Lung (tissue), 11 donors: ENCODE measurements at regions not wholly inside any gene's neighbourhood (a gene's known extent, or its start where the extent isn't known, plus 50 kb on each side); places are given as distances from the start of the nearest gene placed in this dataset.
A peak's percentile ranks its signal among the peaks of the same experiment; 100 is the strongest.

ENCODE experiments used
- ATAC-seq: fragments of 200-7000 bp; cut with Tn5 transposase; one replicate; pipeline ENCODE4 v1.9.1; 2020; ENCODE audit warnings: moderate number of reproducible peaks; ENCODE audit not compliant: insufficient read depth, low FRiP score
- DNase-seq, 3 donors: peaks; one replicate each; pipeline ENCODE4 v3.0.0-alpha.2; 2013 to 2017
- H3K27ac ChIP-seq, 2 donors: one replicate each; pipeline ENCODE4 v1.5.1; 2013; ENCODE audit warnings: mild to moderate bottlenecking in 2 of 2, moderate library complexity in 2 of 2, control low read depth in 1 of 2, inconsistent platforms in 1 of 2, low read depth in 1 of 2, low read length in 1 of 2
- H3K27me3 ChIP-seq, 3 donors: one replicate each; pipeline ENCODE4 v1.5.1; 2013; ENCODE audit warnings: low read length in 2 of 3; ENCODE audit not compliant: control insufficient read depth in 3 of 3, insufficient read depth in 3 of 3
- H3K36me3 ChIP-seq, 4 donors: one replicate each; pipeline ENCODE4 v1.5.1; 2013; ENCODE audit warnings: low read length in 4 of 4, mild to moderate bottlenecking in 1 of 4, moderate library complexity in 1 of 4; ENCODE audit not compliant: control insufficient read depth in 4 of 4, insufficient read depth in 4 of 4
- H3K4me1 ChIP-seq, 5 donors: one replicate each; pipeline ENCODE4 v1.5.1; 2013; ENCODE audit warnings: low read length in 5 of 5, mild to moderate bottlenecking in 2 of 5, moderate library complexity in 1 of 5; ENCODE audit not compliant: control insufficient read depth in 5 of 5, insufficient read depth in 5 of 5
- H3K4me3 ChIP-seq: one replicate; pipeline ENCODE4 v1.5.1; 2013; ENCODE audit warnings: mild to moderate bottlenecking, control low read depth, moderate library complexity
- H3K9ac ChIP-seq, 2 donors: one replicate each; pipeline ENCODE4 v1.5.1; 2013; ENCODE audit warnings: low read length in 2 of 2, control low read depth in 1 of 2; ENCODE audit not compliant: insufficient read depth in 1 of 2
- H3K9me3 ChIP-seq, 4 donors: one replicate each; pipeline ENCODE4 v1.5.1; 2013; ENCODE audit warnings: low read length in 3 of 4, mild to moderate bottlenecking in 1 of 4, moderate library complexity in 1 of 4; ENCODE audit not compliant: control insufficient read depth in 4 of 4, insufficient read depth in 3 of 4
- CTCF ChIP-seq: IDR thresholded peaks from 2 replicates; pipeline ENCODE4 v1.5.1; 2012; ENCODE audit warnings: mild to moderate bottlenecking; ENCODE audit errors: control extremely low read depth, extremely low read depth
- WGBS, 2 donors: extraction: QIAGEN DNeasy Blood & Tissue Kit; methylation state at CpG; one replicate each; pipeline ENCODE4 v1.1.7; 2013; 5-methylcytosine and 5-hydroxymethylcytosine counted together
- donor health status: control.
- donor health status: control.
- donor health status: Bipolar disorder and iron deficiency.
- donor health status: healthy.
- donor health status: DM: yes; HTN: yes; CAD: no.

- Histone ChIP-seq H3K4me3 (no peak overlapping the region), H3K27me3 (no peaks in the 10 kb centered on the region), H3K4me1 (no peaks in the 10 kb centered on the region), H3K27ac (no peak overlapping the region), H3K36me3 (no peaks in the 10 kb centered on the region), H3K9ac (no peak overlapping the region), H3K9me3 (peaks cover 0 to 3% (median 0%) of the 10 kb centered on the region in 4 donors)
- no peak for TF ChIP-seq CTCF
- ATAC-seq = peak; percentile 56
- DNase-seq = no peak
- 82 to 87% methylated on average over 2 of the region's 2 CpGs for WGBS, 2 donors
Observed at GRCh38 chr13:34065928-34066327, 248.0 kb downstream of the RFC3 start.

DNA sequence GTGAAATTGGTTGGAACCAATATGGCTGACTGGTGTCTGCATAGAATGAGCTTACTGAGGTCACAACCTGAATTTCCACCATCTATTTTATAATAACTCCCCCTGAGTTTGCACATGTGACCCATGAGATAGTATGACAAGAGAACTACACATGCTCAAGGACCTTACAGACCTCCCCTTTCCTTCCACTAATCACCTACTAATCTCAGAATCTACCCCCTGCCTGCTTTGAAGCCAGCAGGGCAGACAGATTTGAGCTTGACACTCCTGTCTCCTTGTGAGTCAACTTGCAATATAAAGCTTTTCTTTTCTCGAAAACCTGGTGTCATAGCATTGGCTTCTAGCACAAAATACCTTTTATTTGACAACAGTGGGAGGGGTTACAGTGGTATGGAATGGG is 248.4 kb downstream of the RFC3 start:
- ATAC-seq (no peak), DNase-seq (no peak)
- Histone ChIP-seq H3K4me1 (no peaks in the 10 kb centered on the region), H3K9ac (no peak overlapping the region), H3K27ac (no peak overlapping the region), H3K9me3 (peaks cover 0 to 3% (median 0%) of the 10 kb centered on the region in 4 donors), H3K36me3 (no peaks in the 10 kb centered on the region), H3K27me3 (no peaks in the 10 kb centered on the region), H3K4me3 (no peak overlapping the region)
- no peak for TF ChIP-seq CTCF
- WGBS, 2 donors = 90 to 91% methylated on average over 1 of the region's 1 CpG

GRCh38 chr13:34070006-34070405 is 252.1 kb downstream of the RFC3 start:
- no peak for TF ChIP-seq CTCF
- ATAC-seq = no peak
- peaks cover 0 to 3% (median under 1%) of the 10 kb centered on the region in 4 donors for H3K9me3 ChIP-seq
- DNase-seq = no peak
- no peak overlapping the region for H3K27ac ChIP-seq
- H3K27me3 ChIP-seq = no peaks in the 10 kb centered on the region
- H3K4me1 ChIP-seq = no peaks in the 10 kb centered on the region
- H3K9ac ChIP-seq = no peak overlapping the region
- H3K4me3 ChIP-seq = no peak overlapping the region
- H3K36me3 ChIP-seq = no peaks in the 10 kb centered on the region

DNA sequence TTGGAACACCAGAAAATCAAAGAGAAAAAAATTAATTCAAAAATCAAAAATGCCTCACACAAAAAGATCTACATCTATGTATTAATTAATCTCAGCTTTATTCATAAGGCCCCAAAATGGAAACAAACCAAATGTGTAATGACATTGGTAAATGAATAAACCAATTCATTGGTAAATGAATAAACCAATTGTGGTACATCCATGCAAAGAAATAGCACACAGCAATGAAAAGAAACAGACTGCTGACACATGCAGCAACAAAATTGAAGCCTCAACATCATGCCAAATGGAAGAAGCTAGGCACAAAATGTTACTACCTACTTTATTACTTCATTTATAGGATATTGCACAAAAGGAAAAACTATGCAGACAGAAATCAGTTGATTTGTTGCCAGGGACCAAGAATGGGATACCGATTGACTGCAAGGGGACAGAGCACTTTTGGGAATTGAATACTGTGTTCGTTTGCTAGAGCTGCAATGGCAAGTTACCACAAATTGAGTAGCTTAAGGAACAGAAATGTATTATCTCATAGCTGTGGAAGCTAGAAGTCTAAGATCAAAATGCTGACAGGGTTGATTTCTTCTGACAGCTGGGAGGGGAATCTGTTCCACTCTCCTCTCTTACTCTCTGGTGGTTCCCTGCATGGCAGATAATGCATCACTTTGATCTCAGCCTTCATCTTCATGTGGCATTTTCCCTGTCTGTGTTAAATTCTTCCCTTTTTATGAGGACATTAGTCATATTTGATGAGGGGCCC is 252.8 kb downstream of the RFC3 start:
- DNase-seq (no peak), ATAC-seq (no peak)
- H3K27me3 ChIP-seq = no peaks in the 10 kb centered on the region
- no peak overlapping the region for H3K4me3 ChIP-seq
- 87 to 92% methylated on average over 2 of the region's 2 CpGs for WGBS, 2 donors
- no peak for TF ChIP-seq CTCF
- peaks cover 0 to 2% (median 0%) of the 10 kb centered on the region in 4 donors for H3K9me3 ChIP-seq
- no peaks in the 10 kb centered on the region for H3K36me3 ChIP-seq
- no peak overlapping the region for H3K27ac ChIP-seq
- H3K4me1 ChIP-seq = no peaks in the 10 kb centered on the region
- H3K9ac ChIP-seq = no peak overlapping the region
